ENCODE measurements at regions not wholly inside any gene's neighbourhood (a gene's known extent, or its start where the extent isn't known, plus 50 kb on each side); places are given as distances from the start of the nearest gene placed in this dataset.

- no peak for TF ChIP-seq CTCF (IDR thresholded peaks at IDR 0.05)
- no peak for TF ChIP-seq POLR2A (IDR thresholded peaks at IDR 0.05)
These were observed 316.3 kb upstream of the MEF2C start for GRCh38 chr5:89199306-89199705.
